NCI-H128 (cell line): ENCODE measurements at regions not wholly inside any gene's neighbourhood (a gene's known extent, or its start where the extent isn't known, plus 50 kb on each side); places are given as distances from the start of the nearest gene placed in this dataset.
A peak's percentile ranks its signal among the peaks of the same experiment; 100 is the strongest.

Experiments
- DNase-seq: peaks from one replicate; lab custom pipeline; 2025; ENCODE audit not compliant: unreplicated experiment; lab: John Stamatoyannopoulos, UW

DNA sequence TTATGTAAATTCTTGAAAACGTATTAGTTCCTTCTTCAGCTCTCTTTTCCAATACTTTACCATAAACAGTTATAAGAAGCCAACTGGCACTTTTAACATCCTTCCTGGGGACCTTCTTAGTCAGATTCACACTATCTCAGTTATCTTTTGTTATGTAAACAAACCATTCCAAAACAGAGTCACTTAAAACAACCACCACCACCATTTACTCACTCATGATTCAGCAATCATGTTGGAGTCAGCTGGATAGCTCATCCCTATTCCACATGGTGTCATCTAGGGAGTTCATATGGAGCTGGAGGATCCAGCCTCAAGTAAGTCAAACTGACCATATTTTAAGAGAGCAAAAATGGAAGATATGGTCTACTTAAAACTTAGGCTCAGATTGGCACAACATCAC, 240.3 kb upstream of the IRX3 start:
- DNase-seq = no peak

- no peak for DNase-seq
These were observed 239.5 kb upstream of the IRX3 start for GRCh38 chr16:54526087-54526486.

DNA sequence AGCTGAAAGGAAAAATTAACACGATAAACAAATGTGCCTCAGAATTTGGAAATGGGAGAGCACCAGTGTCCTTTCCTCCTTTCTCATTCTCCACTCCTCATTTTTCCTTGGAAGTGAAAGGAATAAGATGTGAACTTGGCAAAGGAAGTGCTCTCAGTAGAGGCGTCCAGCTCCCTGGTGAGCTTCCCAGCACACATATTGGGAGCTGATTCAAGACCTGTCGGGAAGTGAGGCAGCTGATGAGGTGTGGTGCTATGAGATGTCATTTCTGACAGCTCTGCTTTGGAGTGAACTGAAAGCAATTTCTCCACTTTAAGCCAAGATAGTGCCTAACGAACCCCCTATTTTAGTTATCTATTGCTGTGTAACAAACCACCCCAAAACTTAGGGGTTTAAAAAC, 238.5 kb upstream of the IRX3 start:
- no peak for DNase-seq

- DNase-seq = no peak
These were observed 236.0 kb upstream of the IRX3 start for GRCh38 chr16:54522584-54522983.

DNA sequence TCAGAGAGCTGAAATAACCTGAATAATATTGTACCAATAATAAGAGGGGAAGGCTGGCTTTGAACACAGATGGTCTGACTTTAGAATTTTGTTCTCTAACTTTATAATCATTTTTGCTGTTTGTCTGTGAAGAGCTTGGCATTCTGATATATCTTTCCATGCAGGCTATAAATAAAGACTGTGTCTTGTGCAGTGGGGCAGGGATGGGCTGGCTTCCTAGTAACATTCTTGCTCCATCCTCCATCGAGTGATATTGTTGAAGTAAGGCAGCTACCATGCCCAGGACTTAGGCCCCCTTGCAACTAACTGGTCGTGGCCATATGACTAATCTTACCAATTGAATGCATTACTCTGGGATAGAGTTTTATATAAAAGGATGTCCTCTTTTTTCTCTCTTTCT, 234.7 kb upstream of the IRX3 start:
- DNase-seq = no peak

DNA sequence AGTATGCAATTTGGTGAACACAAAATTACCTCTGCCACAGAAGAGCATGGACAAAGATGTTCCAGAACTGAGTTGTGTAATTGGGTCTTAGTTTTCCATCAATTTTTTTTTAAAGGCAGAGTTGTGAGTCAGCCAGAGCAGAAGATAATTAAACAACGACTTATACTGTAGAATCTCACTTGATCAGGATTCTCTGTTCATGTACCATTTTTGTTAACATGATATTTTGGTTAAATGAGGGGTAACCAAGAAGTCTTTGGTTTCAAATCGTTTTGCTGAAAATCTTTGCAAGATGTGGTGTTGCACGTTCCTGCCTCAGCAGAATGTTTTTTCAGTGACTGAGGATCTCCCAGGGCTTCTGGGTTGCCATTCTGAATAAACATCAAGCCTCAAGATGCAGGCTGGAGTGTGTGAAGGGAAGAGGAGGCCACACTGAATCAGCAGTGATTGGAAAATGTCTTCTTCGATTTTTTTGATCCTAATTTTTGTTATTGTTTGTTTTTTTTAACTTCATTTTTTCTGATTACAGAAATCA, 232.6 kb upstream of the IRX3 start:
- DNase-seq = no peak

GRCh38 chr16:54517181-54517580, 230.6 kb upstream of the IRX3 start:
- DNase-seq = no peak

DNA sequence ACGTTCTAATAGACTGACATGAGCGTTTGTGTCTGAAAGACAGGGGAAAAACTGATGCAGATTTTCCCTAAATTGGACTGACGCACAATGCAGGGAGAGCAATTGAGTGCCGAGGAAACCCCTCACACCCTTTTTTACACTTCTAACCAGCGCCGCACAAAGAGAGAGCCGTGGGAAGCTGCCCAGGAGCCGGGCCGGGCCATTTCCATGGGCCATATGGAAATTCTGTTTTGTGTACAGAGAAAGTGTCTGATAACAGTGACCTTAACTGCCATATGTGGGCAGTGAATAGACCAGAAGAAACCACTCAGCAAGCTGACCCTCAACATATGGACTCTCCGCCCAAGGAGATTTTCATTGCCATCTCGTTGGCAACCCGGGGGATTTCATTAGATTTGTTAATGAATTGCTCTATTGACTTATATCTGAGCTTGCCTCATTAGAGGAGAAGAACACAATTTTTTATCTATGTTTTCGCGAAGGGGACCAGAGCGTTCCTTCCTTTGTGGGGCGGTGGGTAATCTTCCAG, 225.9 kb upstream of the IRX3 start:
- no peak for DNase-seq

- DNase-seq = no peak
These were observed 224.7 kb upstream of the IRX3 start for GRCh38 chr16:54511222-54511731.

GRCh38 chr16:54510685-54511221, 224.2 kb upstream of the IRX3 start:
- DNase-seq = no peak

GRCh38 chr16:54509456-54509855, 222.9 kb upstream of the IRX3 start:
- no peak for DNase-seq

DNA sequence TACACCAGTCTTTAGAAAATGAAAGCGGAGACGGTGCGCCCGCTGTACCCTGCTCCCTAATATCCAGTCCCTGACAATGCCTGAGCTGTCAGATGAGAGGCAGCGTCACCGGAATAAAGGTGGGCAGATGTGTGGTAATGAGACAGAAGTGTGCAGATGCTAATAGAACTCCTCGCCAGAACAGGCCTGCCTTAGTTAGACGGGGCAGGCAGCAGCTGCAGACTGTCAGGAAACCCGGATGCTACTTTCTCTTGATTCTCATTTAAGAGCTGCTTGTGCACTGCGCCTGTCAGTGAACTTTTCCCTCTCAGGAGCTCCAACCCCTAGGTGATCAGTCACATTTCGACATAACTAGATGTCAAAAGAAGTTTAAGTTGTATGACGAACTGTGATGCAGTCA, 221.8 kb upstream of the IRX3 start:
- no peak for DNase-seq

- peak; percentile 40 for DNase-seq
These were observed 220.3 kb upstream of the IRX3 start for GRCh38 chr16:54506741-54507500.

DNA sequence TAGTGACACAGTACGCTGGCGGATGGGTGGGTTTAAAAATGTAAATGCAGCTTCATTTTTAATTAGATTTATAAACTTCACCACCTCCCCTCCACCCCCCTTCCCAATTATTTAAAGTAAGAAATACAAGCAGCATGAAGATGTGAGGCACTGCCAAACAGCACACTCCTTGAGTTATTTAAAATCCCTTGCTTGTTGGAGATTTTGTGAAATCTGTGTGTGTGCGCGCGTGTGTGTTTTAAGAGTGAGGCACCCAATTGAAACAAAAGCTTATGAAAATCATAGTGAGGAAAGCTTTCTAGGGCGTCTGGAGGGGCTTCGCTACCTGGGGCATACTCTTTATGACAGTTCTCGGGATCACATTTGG, 219.6 kb upstream of the IRX3 start:
- DNase-seq = no peak

- DNase-seq = no peak
These were observed 219.1 kb upstream of the IRX3 start for GRCh38 chr16:54505549-54506213.

GRCh38 chr16:54504372-54504771, 217.8 kb upstream of the IRX3 start:
- DNase-seq = no peak

- no peak for DNase-seq
These were observed 217.3 kb upstream of the IRX3 start for GRCh38 chr16:54503856-54504219.

GRCh38 chr16:54503011-54503855, 216.6 kb upstream of the IRX3 start:
- DNase-seq = no peak

GRCh38 chr16:54501797-54502196, 215.2 kb upstream of the IRX3 start:
- no peak for DNase-seq

GRCh38 chr16:54493594-54493993, 207.0 kb upstream of the IRX3 start:
- DNase-seq = no peak

- DNase-seq = no peak
These were observed 206.5 kb upstream of the IRX3 start for GRCh38 chr16:54493061-54493460.
